CD4-positive, alpha-beta T cell (primary cell): ENCODE measurements at regions not wholly inside any gene's neighbourhood (a gene's known extent, or its start where the extent isn't known, plus 50 kb on each side); places are given as distances from the start of the nearest gene placed in this dataset.

Experiments
- ATAC-seq: fragments of 200-7000 bp; cut with Tn5 transposase; one replicate; pipeline ENCODE4 v1.10.0; 2022; ENCODE audit warnings: mild to moderate bottlenecking; ENCODE audit not compliant: poor library complexity
- CTCF ChIA-PET: fragments of 350-600 bp; sonication (Branson Sonifier 250); formaldehyde crosslinking; loops from one replicate; lab custom pipeline; 2021; ENCODE audit warnings: antibody characterized with exemption, inconsistent platforms; lab: Charles Lee
- POLR2A ChIA-PET: fragments of 350-600 bp; sonication (Branson Sonifier 250); formaldehyde crosslinking; loops from one replicate; lab custom pipeline; 2021; ENCODE audit warnings: antibody characterized with exemption, inconsistent platforms; lab: Charles Lee
- DNase-seq, 14 experiments: peaks; one replicate each; pipeline ENCODE4 v3.0.0-alpha.2; 2013 to 2020; ENCODE audit warnings: mixed read lengths in 2 of 14
- H3K27ac ChIP-seq, 2 donors: one replicate each; pipeline versions ENCODE4 v1.5.1 to v1.7.0; 2013; ENCODE audit warnings: low read length in 2 of 2, low read depth in 1 of 2, mild to moderate bottlenecking in 1 of 2
- H3K27me3 ChIP-seq, 2 experiments: 1 replicate in 1 of 2; 2 replicates in 1 of 2; pipeline versions ENCODE4 v1.6.1 to v1.7.0; 2013; ENCODE audit warnings: low read length in 2 of 2, control low read depth in 1 of 2, mild to moderate bottlenecking in 1 of 2, moderate library complexity in 1 of 2; ENCODE audit not compliant: insufficient read depth in 2 of 2, control insufficient read depth in 1 of 2
- H3K36me3 ChIP-seq: one replicate; pipeline ENCODE4 v1.6.1; 2013; ENCODE audit warnings: low read length, control low read depth; ENCODE audit not compliant: insufficient read depth
- H3K4me1 ChIP-seq: one replicate; pipeline ENCODE4 v1.6.1; 2013; ENCODE audit warnings: low read length, control low read depth; ENCODE audit not compliant: insufficient read depth
- H3K4me3 ChIP-seq: one replicate; pipeline ENCODE4 v1.5.1; 2013; ENCODE audit warnings: mild to moderate bottlenecking, low read length, moderate library complexity
- H3K9me3 ChIP-seq, 2 experiments: 1 replicate in 1 of 2; 2 replicates in 1 of 2; pipeline versions ENCODE4 v1.6.1 to v1.7.0; 2013; ENCODE audit warnings: low read length in 2 of 2, mild to moderate bottlenecking in 2 of 2, control low read depth in 1 of 2, moderate library complexity in 1 of 2; ENCODE audit not compliant: control insufficient read depth in 1 of 2, insufficient read depth in 1 of 2
- H3K27ac Mint-ChIP-seq: one replicate; pipeline ENCODE4 v1.8.0; 2020; ENCODE audit warnings: mixed read lengths
- H3K27me3 Mint-ChIP-seq: one replicate; pipeline ENCODE4 v1.8.0; 2021; ENCODE audit warnings: mixed read lengths
- H3K36me3 Mint-ChIP-seq: one replicate; pipeline ENCODE4 v1.8.0; 2021; ENCODE audit warnings: low read depth, mixed read lengths
- H3K4me1 Mint-ChIP-seq: one replicate; pipeline ENCODE4 v1.8.0; 2021; ENCODE audit warnings: low read depth, mixed read lengths
- H3K4me3 Mint-ChIP-seq: one replicate; pipeline ENCODE4 v1.8.0; 2020; ENCODE audit warnings: mild to moderate bottlenecking, mixed read lengths
- H3K9me3 Mint-ChIP-seq: one replicate; pipeline ENCODE4 v1.8.0; 2020; ENCODE audit warnings: mixed read lengths
- CTCF ChIP-seq: fragments of 200-600 bp; IDR thresholded peaks from one replicate; pipeline ENCODE4 v1.8.0; 2022; ENCODE audit warnings: antibody characterized with exemption, mild to moderate bottlenecking
- intact Hi-C, 2 experiments: fragments of 100-400 bp; cut with DNase I in 1 of 2; cut with micrococcal nuclease in 1 of 2; formaldehyde crosslinking; loops; one replicate each; pipeline versions ENCODE4 v1.15.1 to v1.9.0; 2023 to 2025; cut with DNase I, micrococcal nuclease

GRCh38 chr22:47627556-47628253 lies 865.3 kb downstream of the TBC1D22A start:
- Mint-ChIP-seq H3K36me3 (no peaks in the 10 kb centered on the region), H3K9me3 (no peaks in the 10 kb centered on the region), H3K4me3 (no peak overlapping the region), H3K27me3 (no peaks in the 10 kb centered on the region), H3K4me1 (no peaks in the 10 kb centered on the region), H3K27ac (no peak overlapping the region)
- no peak for DNase-seq
- POLR2A ChIA-PET: no interaction called here
- CTCF ChIA-PET: no interaction called here
- H3K36me3 ChIP-seq: no peaks in the 10 kb centered on the region
- no peak overlapping the region for H3K4me3 ChIP-seq
- no peak for ATAC-seq
- no peak overlapping the region for H3K27ac ChIP-seq
- TF ChIP-seq CTCF: no peak
- intact Hi-C loops: no loop called here
- no peaks in the 10 kb centered on the region for H3K4me1 ChIP-seq
- peaks cover 0 to 39% of the 10 kb centered on the region in 2 experiments for H3K9me3 ChIP-seq
- H3K27me3 ChIP-seq: peaks cover 0 to 2% of the 10 kb centered on the region in 2 experiments

GRCh38 chr22:47626428-47627390 lies 864.3 kb downstream of the TBC1D22A start:
- Mint-ChIP-seq H3K9me3 (no peaks in the 10 kb centered on the region), H3K36me3 (no peaks in the 10 kb centered on the region), H3K27ac (no peak overlapping the region), H3K4me1 (no peaks in the 10 kb centered on the region), H3K27me3 (peaks cover 5% of the 10 kb centered on the region), H3K4me3 (no peak overlapping the region)
- no peak overlapping the region for H3K4me3 ChIP-seq
- intact Hi-C loops: no loop called here
- H3K27me3 ChIP-seq: peaks cover 0 to 2% of the 10 kb centered on the region in 2 experiments
- ChIA-PET POLR2A (no interaction called here), CTCF (no interaction called here)
- no peak overlapping the region for H3K27ac ChIP-seq
- no peaks in the 10 kb centered on the region for H3K4me1 ChIP-seq
- DNase-seq (no peak), ATAC-seq (no peak)
- no peaks in the 10 kb centered on the region for H3K36me3 ChIP-seq
- H3K9me3 ChIP-seq: peaks cover 0 to 34% of the 10 kb centered on the region in 2 experiments
- no peak for TF ChIP-seq CTCF

GRCh38 chr22:47625531-47626427 lies 863.3 kb downstream of the TBC1D22A start:
- POLR2A ChIA-PET: no interaction called here

More at GRCh38 chr22:47625531-47626427, 863.3 kb downstream of the TBC1D22A start:
- Mint-ChIP-seq H3K36me3 (no peaks in the 10 kb centered on the region), H3K27ac (no peak overlapping the region), H3K27me3 (peaks cover 5% of the 10 kb centered on the region), H3K9me3 (no peaks in the 10 kb centered on the region), H3K4me3 (no peak overlapping the region), H3K4me1 (no peaks in the 10 kb centered on the region)
- intact Hi-C loops: no loop called here
- no peak for DNase-seq
- no peaks in the 10 kb centered on the region for H3K4me1 ChIP-seq
- no peak for ATAC-seq
- no peak overlapping the region for H3K27ac ChIP-seq
- CTCF ChIA-PET: no interaction called here
- H3K4me3 ChIP-seq: no peak overlapping the region
- H3K36me3 ChIP-seq: no peaks in the 10 kb centered on the region
- H3K9me3 ChIP-seq: peaks cover 0 to 26% of the 10 kb centered on the region in 2 experiments
- H3K27me3 ChIP-seq: peaks cover 0 to 2% of the 10 kb centered on the region in 2 experiments
- TF ChIP-seq CTCF: no peak
